GM19238 (cell line): ENCODE measurements at regions not wholly inside any gene's neighbourhood (a gene's known extent, or its start where the extent isn't known, plus 50 kb on each side); places are given as distances from the start of the nearest gene placed in this dataset.

ENCODE experiments used
- DNase-seq: peaks from one replicate; pipeline ENCODE4 v3.0.0; 2011; ENCODE audit warnings: low spot score; ENCODE audit not compliant: insufficient read length

DNA sequence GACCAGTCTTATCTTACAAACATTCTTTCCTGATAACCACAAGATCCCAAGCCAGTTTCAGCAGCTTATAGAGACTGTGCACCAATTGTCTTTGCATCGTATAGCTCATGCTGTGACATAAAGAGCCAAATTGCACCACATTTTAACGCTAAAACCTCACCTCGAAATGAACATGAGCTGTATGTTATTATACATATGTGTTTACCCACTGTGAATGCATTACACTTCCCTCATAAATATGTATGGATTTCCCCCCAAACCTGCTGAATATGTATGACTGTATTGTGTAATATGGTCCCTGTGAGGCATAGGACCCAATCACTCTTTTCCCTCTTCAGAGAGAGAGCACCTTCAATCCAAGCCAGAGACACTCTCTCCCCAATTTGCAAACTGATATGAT, 692.4 kb downstream of the NLGN4X start:
- DNase-seq = no peak

GRCh38 chrX:5528057-5528456, 700.6 kb downstream of the NLGN4X start:
- DNase-seq = no peak

GRCh38 chrX:5526191-5526590, 702.5 kb downstream of the NLGN4X start:
- no peak for DNase-seq

DNA sequence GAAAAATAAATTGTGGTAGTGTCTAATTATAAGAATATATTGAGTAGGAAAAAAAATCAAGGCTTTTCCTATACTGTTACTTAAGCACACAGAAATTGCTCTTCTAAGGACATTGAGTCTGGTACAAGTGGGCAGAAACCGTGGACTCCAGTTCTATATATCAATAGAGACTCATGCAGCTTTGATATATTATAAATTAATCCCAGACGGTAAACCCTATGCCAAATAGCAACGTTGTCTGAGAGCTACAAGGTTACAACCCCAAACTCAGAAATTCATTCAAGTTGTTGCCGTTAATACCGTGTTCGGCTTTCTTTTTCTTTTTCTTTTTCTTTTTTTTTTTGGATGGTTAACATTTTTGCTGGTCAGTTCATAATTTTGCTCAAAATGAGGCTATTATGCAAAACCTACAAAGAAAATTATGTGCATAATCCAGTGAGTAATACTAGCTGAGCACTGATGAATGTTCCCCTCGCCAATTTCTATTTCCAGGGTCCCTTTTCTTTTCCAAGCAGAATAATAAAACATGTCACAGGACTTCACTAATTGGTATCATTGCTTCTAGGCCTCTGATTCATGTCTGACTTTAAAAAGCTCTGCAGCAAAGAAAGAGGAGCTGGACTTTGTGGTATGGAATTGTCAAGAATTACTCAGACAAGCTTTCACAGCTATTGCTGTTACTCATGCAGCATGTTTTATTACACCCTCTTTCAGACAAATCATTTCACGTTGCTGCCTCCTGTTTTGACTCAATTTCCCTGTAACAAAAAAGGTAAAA, 737.7 kb downstream of the NLGN4X start:
- no peak for DNase-seq

- no peak for DNase-seq
Measured at GRCh38 chrX:5474282-5474681, 754.4 kb downstream of the NLGN4X start.

GRCh38 chrX:5458300-5458842, 770.3 kb downstream of the NLGN4X start:
- DNase-seq = no peak

DNA sequence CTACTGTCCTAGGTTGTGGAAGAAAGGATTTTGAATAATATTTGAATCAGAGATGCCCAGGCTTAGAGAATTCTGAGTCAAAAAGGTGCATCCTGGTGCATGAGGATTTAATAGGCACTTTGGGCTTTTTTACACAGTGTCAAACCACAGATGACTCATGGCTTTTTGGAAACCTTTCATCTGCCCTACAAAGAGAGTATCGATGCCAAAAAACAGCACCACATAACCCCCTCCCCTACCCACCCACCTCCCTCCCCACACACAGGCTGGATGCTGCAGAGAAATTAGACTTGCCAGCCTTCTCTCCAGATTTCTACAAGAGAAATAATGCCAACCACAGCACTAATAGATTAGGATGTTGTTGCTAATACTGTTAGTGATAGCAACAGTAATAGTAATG, 779.3 kb downstream of the NLGN4X start:
- DNase-seq = no peak

- DNase-seq = no peak
Measured at GRCh38 chrX:5431823-5432222, 796.8 kb downstream of the NLGN4X start.

- no peak for DNase-seq
Measured at GRCh38 chrX:5425119-5425518, 803.5 kb downstream of the NLGN4X start.

GRCh38 chrX:5417381-5417780, 811.3 kb downstream of the NLGN4X start:
- no peak for DNase-seq

DNA sequence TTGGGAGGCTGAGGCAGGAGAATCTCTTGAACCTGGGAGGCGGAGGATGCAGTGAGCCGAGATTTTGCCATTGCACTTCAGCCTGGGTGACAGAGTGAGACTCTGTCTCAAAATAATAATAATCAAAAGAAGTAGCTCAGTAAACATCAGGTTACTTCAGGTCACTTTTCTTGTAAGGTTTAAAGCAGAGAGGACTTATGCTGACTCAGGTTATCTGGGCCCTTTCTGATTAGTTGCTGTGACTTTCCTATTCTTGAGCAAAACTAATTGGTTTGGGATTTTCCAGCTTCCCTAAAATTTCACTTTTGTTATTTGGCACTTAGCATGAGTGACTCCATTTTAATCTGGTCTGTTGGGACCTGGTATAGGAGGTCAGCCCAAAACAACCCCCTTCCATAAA, 812.9 kb downstream of the NLGN4X start:
- no peak for DNase-seq

DNA sequence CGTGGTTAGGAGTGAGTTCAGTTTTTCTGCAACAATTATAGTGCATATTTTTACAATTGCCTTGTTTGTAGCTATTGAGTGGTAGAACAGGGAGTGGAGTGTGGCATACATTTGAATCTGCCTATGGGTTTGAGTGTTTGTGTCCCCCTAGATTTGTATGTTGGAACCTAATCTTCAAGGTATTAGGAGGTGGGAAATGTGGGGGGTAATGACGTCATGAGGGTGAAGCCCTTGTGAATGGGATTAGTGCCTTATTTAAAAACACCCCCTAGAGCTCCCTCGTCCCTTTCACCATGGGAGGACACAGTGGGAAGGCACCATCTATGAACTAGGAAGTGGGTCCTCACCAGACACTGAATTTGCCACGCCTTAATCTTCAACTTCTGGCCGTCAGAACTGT, 819.6 kb downstream of the NLGN4X start:
- DNase-seq = no peak

- no peak for DNase-seq
Measured at GRCh38 chrX:5402461-5402860, 826.2 kb downstream of the NLGN4X start.

GRCh38 chrX:5399403-5399802, 829.3 kb downstream of the NLGN4X start:
- DNase-seq = no peak

DNA sequence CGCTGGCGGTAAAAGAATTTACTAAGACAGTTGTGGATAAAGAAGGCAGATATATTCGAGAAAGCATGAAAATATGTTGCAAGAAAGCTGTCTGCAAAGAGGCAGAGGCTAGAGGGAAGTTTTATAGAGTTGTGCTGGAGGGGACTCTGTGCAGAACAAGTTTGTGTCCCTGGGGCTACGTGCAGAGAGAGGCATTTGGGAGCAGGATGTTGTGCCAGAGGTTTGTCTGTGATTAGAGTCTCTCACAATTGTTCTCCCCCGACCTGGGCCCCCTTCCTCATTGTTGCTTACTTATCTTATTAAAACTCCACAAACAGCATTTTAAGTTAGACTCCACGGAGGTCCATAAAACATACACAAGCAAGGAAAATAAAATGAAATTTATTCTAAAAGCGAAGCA, 831.3 kb downstream of the NLGN4X start:
- no peak for DNase-seq

DNA sequence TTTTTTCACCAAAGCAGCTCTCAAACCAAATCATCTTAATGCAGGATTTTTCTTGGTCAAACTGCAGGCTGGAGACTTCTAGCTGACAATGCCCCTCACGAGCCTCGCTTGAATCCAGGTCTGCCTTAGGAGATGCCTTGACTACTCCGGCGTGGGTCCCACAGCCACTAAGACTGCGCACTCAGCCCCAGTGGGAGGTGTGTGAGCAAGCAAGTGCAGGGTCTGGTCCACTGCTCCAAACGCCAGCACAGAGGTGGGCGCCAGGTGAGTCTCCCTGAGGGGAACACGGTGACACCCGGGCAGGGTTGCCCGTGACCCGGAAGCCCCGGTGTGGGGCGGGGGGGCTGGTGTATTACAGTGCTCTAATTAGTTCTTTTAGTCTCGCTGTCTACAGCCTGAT, 838.3 kb downstream of the NLGN4X start:
- no peak for DNase-seq

DNA sequence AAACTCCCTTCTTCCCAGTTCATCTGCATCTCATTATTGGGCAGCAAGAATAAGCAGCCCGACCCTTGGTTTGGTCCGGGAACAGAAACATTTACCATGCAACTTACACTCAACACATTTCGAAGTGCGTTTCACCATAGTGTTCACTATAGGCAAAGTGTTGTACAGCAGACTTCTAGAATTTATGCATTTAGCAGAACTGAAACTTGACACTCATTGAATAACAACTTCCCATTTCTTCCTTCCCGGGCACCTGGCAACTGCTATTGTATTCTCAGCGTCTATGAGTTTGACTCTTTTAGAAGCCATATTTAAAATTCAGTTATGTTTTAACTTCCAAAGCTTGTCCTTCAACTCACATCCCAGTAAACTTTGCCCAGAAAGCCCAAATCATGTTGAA, 840.6 kb downstream of the NLGN4X start:
- DNase-seq = no peak

GRCh38 chrX:5380426-5380825, 848.2 kb downstream of the NLGN4X start:
- DNase-seq = no peak

DNA sequence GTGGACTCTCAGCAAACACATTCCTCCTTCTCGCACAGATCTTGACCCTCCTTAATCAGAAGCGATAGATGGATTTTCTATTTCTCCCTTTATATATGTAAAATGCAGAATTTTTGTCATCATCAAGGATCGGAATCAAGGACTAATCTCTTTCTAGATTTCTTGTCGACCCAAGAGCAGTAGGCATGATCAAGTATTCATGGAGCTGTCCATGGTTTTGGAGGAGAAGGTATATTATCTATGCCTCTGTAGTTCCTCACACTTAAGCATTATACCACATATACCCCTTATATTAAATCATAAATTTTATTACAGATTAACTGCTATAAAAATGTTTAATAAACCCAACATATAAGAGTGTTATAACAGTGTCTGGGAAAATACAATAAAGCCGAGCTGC, 886.8 kb downstream of the NLGN4X start:
- DNase-seq = no peak

DNA sequence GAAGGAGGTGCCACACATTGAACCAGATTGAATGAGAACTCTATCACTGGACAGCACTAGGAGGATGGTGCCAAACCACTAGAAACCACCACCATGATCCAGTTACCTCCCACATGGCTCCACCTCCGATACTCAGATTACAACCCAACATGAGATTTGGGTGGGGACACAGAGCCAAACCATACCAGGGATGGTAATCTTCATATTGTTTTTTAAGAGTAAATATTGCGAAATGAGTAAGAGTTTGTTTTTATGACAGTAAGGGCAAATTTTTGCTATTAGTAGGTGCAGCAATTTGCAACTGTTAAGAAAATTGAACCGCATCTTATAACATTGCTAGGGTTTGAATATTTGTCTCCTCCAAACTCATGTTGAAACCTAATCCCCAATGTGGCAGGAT, 891.5 kb downstream of the NLGN4X start:
- DNase-seq = no peak

- no peak for DNase-seq
Measured at GRCh38 chrX:5324546-5324945, 904.1 kb downstream of the NLGN4X start.

GRCh38 chrX:5314148-5314547, 914.5 kb downstream of the NLGN4X start:
- no peak for DNase-seq

DNA sequence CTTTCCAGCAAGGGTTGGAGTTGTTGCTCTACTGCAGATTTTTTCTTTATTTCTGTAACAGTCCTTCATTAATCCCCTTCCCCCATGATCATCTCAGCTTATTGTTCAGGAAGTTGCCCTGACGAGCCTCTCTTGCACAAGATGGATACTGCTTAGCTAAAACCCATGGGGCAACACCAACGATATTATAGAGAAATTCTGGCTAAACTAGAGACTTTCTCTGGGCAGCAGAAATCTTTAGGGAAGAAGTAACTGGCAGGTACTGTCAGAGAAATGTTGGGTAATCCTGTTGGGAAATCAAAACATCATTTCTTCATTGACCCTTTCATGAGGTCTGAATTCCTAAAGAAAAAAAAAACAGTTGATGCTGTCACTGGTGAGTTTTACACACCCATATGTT, 921.3 kb downstream of the NLGN4X start:
- no peak for DNase-seq
